Stimulated activated naive CD4-positive, alpha-beta T cell treated with Interleukin-2 at 50 U/mL for 16 hours (primary cell): ENCODE measurements at regions not wholly inside any gene's neighbourhood (a gene's known extent, or its start where the extent isn't known, plus 50 kb on each side); places are given as distances from the start of the nearest gene placed in this dataset.

Experiments used
- DNase-seq: peaks from one replicate; lab custom pipeline; 2025; lab: John Stamatoyannopoulos, UW

- DNase-seq: no peak
Measured at GRCh38 chr5:91283899-91284298, 99.2 kb downstream of the ARRDC3 start.

GRCh38 chr5:91283326-91283725 lies 99.8 kb downstream of the ARRDC3 start:
- no peak for DNase-seq

GRCh38 chr5:91282210-91282609 lies 100.9 kb downstream of the ARRDC3 start:
- DNase-seq: no peak

- DNase-seq: no peak
Measured at GRCh38 chr5:91281401-91281800, 101.7 kb downstream of the ARRDC3 start.

GRCh38 chr5:91280362-91281269 lies 102.5 kb downstream of the ARRDC3 start:
- DNase-seq: peak; percentile 90

GRCh38 chr5:91277840-91278239 lies 105.3 kb downstream of the ARRDC3 start:
- no peak for DNase-seq

- DNase-seq: no peak
Measured at GRCh38 chr5:91277093-91277626, 106.0 kb downstream of the ARRDC3 start.

GRCh38 chr5:91272858-91273257 lies 110.3 kb downstream of the ARRDC3 start:
- DNase-seq: no peak

- DNase-seq: no peak
Measured at GRCh38 chr5:91271999-91272398, 111.1 kb downstream of the ARRDC3 start.

- no peak for DNase-seq
Measured at GRCh38 chr5:91269198-91269597, 113.9 kb downstream of the ARRDC3 start.

- no peak for DNase-seq
Measured at GRCh38 chr5:91266184-91266705, 116.9 kb downstream of the ARRDC3 start.

- DNase-seq: no peak
Measured at GRCh38 chr5:91264311-91265051, 118.6 kb downstream of the ARRDC3 start.

GRCh38 chr5:91263898-91264297 lies 119.2 kb downstream of the ARRDC3 start:
- no peak for DNase-seq

- no peak for DNase-seq
Measured at GRCh38 chr5:91257301-91257700, 125.8 kb downstream of the ARRDC3 start.

- no peak for DNase-seq
Measured at GRCh38 chr5:91256142-91256524, 127.0 kb downstream of the ARRDC3 start.

GRCh38 chr5:91255396-91256141 lies 127.5 kb downstream of the ARRDC3 start:
- no peak for DNase-seq

- DNase-seq: no peak
Measured at GRCh38 chr5:91252916-91253315, 130.2 kb downstream of the ARRDC3 start.

- no peak for DNase-seq
Measured at GRCh38 chr5:91245871-91246270, 137.2 kb downstream of the ARRDC3 start.

- no peak for DNase-seq
Measured at GRCh38 chr5:91245074-91245452, 138.1 kb downstream of the ARRDC3 start.

- DNase-seq: no peak
Measured at GRCh38 chr5:91244380-91245073, 138.6 kb downstream of the ARRDC3 start.

- no peak for DNase-seq
Measured at GRCh38 chr5:91243852-91244251, 139.3 kb downstream of the ARRDC3 start.
